ENCODE measurements at regions not wholly inside any gene's neighbourhood (a gene's known extent, or its start where the extent isn't known, plus 50 kb on each side); places are given as distances from the start of the nearest gene placed in this dataset.

- no peaks in the 10 kb centered on the region for H4K20me1 ChIP-seq (ENCODE audit: insufficient read depth, low read length)
- no peaks in the 10 kb centered on the region for H3K9me3 ChIP-seq (ENCODE audit: insufficient read depth, low read length)
- H2AFZ ChIP-seq (ENCODE audit: low read depth, low read length): no peak overlapping the region
- H3K9ac ChIP-seq (ENCODE audit: low read length): no peak overlapping the region
- no peaks in the 10 kb centered on the region for H3K36me3 ChIP-seq (replicated peaks; ENCODE audit: low read depth, low read length)
- no peak overlapping the region for H3K27ac ChIP-seq (ENCODE audit: low read length)
- TF ChIP-seq CTCF (IDR thresholded peaks at IDR 0.05; ENCODE audit: low read depth, low read length) (no peak), EZH2phosphoT487 (IDR thresholded peaks at IDR 0.05; ENCODE audit: low read depth) (no peak)
- H3K4me1 ChIP-seq (ENCODE audit: low read length): no peaks in the 10 kb centered on the region
- H3K4me3 ChIP-seq (ENCODE audit: low read length): no peak overlapping the region
- H3K4me2 ChIP-seq (ENCODE audit: low read length): no peak overlapping the region
- H3K79me2 ChIP-seq (ENCODE audit: low read length): no peaks in the 10 kb centered on the region
- H3K27me3 ChIP-seq (ENCODE audit: low read depth, low read length): peaks cover 10% of the 10 kb centered on the region; the same call in 1 of the 2 replicates
Measured at GRCh38 chr14:66177935-66178334, 308.2 kb upstream of the CCDC196 start.

GRCh38 chr14:66196670-66197069 is 289.5 kb upstream of the CCDC196 start:
- Histone ChIP-seq H3K4me2 (ENCODE audit: low read length) (no peak overlapping the region), H3K4me1 (ENCODE audit: low read length) (no peaks in the 10 kb centered on the region), H3K27ac (ENCODE audit: low read length) (no peak overlapping the region), H3K9me3 (ENCODE audit: insufficient read depth, low read length) (no peaks in the 10 kb centered on the region), H4K20me1 (ENCODE audit: insufficient read depth, low read length) (no peaks in the 10 kb centered on the region), H3K27me3 (ENCODE audit: low read depth, low read length) (no peaks in the 10 kb centered on the region), H3K9ac (ENCODE audit: low read length) (no peak overlapping the region), H3K79me2 (ENCODE audit: low read length) (no peaks in the 10 kb centered on the region), H3K4me3 (ENCODE audit: low read length) (no peak overlapping the region), H2AFZ (ENCODE audit: low read depth, low read length) (no peak overlapping the region), H3K36me3 (replicated peaks; ENCODE audit: low read depth, low read length) (no peaks in the 10 kb centered on the region)
- TF ChIP-seq EZH2phosphoT487 (IDR thresholded peaks at IDR 0.05; ENCODE audit: low read depth) (no peak), CTCF (IDR thresholded peaks at IDR 0.05; ENCODE audit: low read depth, low read length) (no peak)

- Histone ChIP-seq H2AFZ (ENCODE audit: low read depth, low read length) (no peak overlapping the region), H4K20me1 (ENCODE audit: insufficient read depth, low read length) (no peaks in the 10 kb centered on the region), H3K27me3 (ENCODE audit: low read depth, low read length) (no peaks in the 10 kb centered on the region), H3K36me3 (replicated peaks; ENCODE audit: low read depth, low read length) (no peaks in the 10 kb centered on the region), H3K27ac (ENCODE audit: low read length) (no peak overlapping the region), H3K4me1 (ENCODE audit: low read length) (no peaks in the 10 kb centered on the region), H3K4me3 (ENCODE audit: low read length) (no peak overlapping the region), H3K9me3 (ENCODE audit: insufficient read depth, low read length) (no peaks in the 10 kb centered on the region), H3K4me2 (ENCODE audit: low read length) (no peak overlapping the region), H3K79me2 (ENCODE audit: low read length) (no peaks in the 10 kb centered on the region), H3K9ac (ENCODE audit: low read length) (no peak overlapping the region)
- no peak for TF ChIP-seq EZH2phosphoT487 (IDR thresholded peaks at IDR 0.05; ENCODE audit: low read depth)
- no peak for TF ChIP-seq CTCF (IDR thresholded peaks at IDR 0.05; ENCODE audit: low read depth, low read length)
Measured at GRCh38 chr14:66197276-66197675, 288.9 kb upstream of the CCDC196 start.

GRCh38 chr14:66206554-66206953 is 279.6 kb upstream of the CCDC196 start:
- H3K4me3 ChIP-seq (ENCODE audit: low read length): no peak overlapping the region
- H3K27ac ChIP-seq (ENCODE audit: low read length): no peak overlapping the region
- no peaks in the 10 kb centered on the region for H3K27me3 ChIP-seq (ENCODE audit: low read depth, low read length)
- H3K4me2 ChIP-seq (ENCODE audit: low read length): no peak overlapping the region
- no peaks in the 10 kb centered on the region for H3K36me3 ChIP-seq (replicated peaks; ENCODE audit: low read depth, low read length)
- H3K9ac ChIP-seq (ENCODE audit: low read length): no peak overlapping the region
- no peak overlapping the region for H2AFZ ChIP-seq (ENCODE audit: low read depth, low read length)
- no peak for TF ChIP-seq EZH2phosphoT487 (IDR thresholded peaks at IDR 0.05; ENCODE audit: low read depth)
- no peak for TF ChIP-seq CTCF (IDR thresholded peaks at IDR 0.05; ENCODE audit: low read depth, low read length)
- no peaks in the 10 kb centered on the region for H3K79me2 ChIP-seq (ENCODE audit: low read length)
- H4K20me1 ChIP-seq (ENCODE audit: insufficient read depth, low read length): no peaks in the 10 kb centered on the region
- H3K9me3 ChIP-seq (ENCODE audit: insufficient read depth, low read length): peaks cover 9% of the 10 kb centered on the region
- no peaks in the 10 kb centered on the region for H3K4me1 ChIP-seq (ENCODE audit: low read length)
